Daoy (cell line): ENCODE measurements at regions not wholly inside any gene's neighbourhood (a gene's known extent, or its start where the extent isn't known, plus 50 kb on each side); places are given as distances from the start of the nearest gene placed in this dataset.
A peak's percentile ranks its signal among the peaks of the same experiment; 100 is the strongest.
"Not testable (repeated sequence)": the region's sequence is repeated elsewhere in the genome, so short reads cannot be mapped to it uniquely, and the experiment has no call there.

Experiments used
- DNase-seq: peaks from one replicate; pipeline ENCODE4 v3.0.0-alpha.2; 2015; ENCODE audit warnings: low read depth

DNA sequence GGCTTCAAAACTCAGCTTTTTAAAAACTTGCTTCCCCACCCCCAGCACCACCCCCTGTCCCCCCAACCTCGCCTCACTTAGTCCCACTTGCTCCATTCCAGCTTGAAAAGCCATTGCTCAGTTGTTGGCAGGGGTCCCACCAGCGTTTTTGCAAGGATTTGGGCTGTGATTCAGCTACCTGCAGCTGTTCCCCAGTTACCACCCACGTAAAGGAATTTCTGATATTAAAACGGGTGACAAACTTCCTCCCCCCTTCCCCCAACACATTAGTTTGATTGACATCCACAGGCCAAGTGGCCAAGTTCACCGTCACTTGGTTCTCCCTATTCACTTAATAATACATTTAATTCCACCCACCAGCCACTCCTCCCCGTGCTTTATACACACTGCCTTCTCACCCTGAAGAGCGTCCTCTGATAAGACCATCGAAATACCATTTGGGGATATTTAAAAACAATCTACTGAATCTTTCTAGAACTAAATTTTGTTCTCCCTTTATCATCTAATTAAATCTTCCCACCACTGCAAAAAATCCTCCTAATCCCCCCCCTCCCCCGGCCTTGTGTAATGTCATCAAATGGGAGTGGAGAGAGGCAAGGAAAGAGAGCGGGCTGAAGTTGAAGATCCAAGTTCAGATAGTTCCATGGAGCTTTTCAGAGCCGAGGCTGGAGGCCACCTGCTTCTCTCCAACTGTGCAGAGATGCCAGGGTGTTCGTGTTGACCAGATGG is 55.1 kb downstream of the SOX9 start:
- DNase-seq = peak; percentile 42

DNA sequence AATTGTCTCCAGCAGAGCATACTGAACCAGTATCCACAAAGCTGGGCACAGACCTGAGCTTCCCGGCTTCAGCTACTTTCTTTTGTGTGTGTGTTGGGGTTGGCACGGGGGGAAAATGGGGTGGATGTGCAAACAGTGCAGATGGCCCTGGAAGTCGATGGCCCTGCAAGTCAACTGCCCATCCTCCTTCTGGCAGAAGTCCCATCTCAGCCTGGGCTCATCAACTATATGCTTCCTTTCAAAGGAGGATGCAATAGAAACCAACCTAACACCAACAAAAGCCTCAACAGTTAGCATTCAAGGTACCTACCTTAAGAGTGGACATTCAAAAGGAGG is 55.7 kb downstream of the SOX9 start:
- no peak for DNase-seq

DNA sequence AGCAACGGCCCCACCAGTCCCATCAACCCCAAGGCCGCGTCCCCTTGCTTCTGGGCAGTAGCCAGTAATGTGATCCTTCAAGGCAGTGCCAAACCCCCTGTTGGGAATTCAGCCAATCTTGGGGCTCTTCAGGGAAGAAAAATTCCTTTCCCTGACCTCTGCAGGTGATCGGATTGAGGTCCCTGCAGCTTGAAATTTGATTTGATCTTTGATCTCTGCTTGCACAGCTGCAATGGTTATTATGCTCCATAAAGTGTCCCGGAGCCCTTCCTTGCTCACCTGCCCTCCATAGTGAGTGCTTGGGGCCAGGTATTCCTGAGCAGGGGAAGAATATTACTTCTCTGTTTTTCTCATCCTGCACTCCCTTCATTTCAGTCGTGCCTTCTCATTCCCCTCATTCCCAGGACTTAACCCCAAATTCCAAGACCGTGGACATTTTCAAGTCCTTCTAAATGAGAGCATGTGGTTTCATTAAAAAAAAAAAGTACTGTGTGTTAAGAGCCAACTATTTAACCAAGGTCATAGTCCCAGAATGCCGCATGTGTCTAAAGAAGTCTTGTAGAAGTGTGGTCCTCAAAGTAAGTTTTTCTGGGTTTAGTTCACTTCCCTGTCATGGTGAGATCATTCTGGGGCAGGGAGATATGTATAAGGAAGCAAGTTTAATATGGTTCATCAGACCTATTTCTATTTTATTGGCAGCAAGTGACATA is 56.3 kb downstream of the SOX9 start:
- no peak for DNase-seq

DNA sequence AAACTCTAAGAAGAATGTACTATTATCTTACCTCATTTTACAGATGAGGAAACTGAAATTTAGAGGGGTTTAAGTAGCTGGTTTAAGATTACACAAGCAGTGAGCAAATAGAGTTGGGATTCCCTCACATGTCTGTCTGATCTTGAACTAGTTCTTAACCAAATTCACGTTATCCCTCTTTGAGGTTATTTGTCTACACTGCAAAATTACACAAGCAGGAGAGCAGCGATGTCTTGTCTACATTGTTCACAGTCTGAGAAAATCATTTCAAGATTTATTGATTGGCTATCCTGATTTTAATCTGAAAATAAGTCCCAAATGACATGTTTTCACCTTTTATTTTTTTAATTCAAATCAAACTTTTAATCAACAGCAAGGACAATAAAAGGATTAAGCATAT is 56.9 kb downstream of the SOX9 start:
- no peak for DNase-seq

DNA sequence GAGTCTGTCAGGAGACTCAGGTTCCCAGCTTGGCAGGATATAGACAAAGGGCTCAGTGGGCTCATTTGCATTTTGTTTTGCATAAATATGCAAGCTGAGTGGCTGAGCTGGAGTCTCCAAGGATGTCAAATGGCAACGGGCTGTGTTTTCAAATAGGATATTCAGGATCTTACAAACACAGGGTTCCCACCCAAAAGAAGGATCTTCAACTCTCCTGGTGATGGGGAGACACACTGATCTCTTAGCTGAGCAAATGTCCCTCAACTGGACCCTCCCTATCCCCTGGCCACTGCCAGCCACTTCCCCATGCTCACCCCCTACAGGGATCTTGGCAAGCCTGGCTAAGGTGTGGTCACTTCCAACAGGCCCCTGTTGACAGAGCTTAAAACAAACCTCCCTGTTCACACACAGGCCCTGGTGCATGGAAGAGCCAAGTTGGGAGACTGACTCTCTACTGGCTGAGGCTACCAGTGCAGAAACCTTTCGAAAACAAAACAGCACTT is 61.6 kb downstream of the SOX9 start:
- no peak for DNase-seq

DNA sequence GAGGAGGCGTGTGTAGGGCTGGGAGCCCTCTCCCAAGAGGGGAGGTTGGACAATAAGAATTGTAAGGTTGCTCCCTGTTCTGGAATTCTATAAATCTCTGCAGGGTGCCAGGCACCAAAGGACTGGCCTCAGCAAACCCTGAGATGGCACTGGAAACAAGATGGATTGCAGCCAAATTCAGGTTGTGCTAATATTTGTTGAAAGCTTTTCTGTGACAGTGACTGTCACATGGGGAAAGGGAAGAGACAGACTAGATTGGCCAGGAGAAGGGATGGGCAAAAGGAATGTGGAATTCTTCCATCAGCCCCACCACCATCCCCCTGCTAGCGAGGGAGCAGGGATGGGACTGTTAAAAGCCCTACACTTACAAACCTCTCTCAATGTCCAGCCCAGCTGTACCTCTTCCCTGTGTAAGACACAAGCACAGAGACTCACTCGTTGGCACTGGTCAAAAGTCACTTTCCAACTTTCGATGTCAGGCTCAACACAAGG is 62.4 kb downstream of the SOX9 start:
- DNase-seq = no peak

DNA sequence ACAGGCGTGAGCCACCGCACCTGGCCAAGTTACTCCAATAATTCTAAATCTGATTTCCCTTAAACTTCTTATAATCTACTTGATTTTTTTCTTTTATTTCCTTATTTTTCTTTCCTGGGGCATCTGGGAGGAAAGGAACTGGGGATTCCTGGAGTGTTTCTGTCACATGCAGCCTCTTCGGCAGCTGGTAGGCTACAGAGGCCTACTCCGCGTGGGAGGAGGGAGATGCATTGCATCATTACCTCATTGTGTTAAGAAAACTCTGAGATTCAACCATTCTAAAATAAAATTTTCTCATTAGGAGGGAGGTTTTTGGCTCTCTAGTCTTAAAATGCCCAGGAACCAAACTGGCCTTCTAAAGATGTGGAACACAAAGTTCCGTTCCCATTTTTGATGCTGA is 64.0 kb downstream of the SOX9 start:
- no peak for DNase-seq

DNA sequence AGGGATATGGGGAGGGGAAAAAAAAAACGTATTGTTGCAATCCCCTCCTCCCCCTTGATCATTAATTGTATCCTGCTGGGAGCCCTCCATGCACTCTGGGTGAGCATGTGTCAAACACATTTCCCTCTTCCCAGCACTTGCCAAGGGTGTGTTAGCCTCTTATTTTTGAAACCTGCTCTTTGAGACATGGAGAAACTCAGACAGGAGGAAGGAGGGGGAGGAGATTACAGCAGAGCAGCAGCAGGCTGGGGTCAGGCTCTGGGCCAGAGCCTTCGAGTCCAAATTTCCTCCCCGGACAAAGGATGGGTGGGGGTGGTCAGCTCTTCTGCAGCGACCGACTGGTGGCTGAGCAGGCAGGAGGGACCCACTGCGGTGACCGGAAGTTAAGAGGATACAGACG is 64.7 kb downstream of the SOX9 start:
- no peak for DNase-seq

DNA sequence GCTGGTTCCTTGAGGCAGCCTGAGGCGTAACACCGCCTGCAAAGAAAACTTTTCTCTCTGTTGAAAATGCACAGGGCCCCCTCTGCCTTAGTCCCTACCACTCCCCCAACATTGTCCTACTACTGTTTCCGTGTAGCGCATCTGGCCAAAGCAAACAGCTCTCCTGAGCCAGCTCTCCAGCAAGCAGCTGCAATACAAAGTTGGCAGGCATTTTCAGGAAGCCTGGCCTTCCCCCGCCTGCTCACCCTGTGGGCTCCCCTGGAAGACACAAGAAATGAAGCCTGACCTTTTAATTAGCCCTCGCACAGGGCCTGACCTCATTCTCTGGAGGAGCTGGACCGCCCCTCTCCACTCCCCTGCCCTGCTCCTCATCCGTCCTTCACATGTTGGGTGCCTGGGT is 66.7 kb downstream of the SOX9 start:
- DNase-seq = no peak

DNA sequence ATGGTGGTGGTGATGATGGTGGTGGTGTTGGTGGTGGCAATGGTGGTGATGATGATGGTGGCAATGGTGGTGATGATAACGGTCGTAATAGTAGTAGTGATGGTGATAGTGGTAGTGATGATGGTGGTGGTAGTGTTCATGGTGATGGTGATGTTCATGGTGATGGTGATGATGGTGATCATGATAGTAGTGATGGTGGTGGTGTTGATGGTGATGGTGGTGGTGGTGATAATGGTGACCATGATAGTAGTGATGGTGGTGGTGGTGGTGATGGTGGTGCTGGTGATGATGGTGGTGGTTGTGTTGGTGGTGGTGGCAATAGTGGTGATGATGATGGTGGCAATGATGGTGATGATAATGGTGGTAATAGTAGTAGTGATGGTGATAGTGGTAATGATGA is 68.0 kb downstream of the SOX9 start:
- no peak for DNase-seq

DNA sequence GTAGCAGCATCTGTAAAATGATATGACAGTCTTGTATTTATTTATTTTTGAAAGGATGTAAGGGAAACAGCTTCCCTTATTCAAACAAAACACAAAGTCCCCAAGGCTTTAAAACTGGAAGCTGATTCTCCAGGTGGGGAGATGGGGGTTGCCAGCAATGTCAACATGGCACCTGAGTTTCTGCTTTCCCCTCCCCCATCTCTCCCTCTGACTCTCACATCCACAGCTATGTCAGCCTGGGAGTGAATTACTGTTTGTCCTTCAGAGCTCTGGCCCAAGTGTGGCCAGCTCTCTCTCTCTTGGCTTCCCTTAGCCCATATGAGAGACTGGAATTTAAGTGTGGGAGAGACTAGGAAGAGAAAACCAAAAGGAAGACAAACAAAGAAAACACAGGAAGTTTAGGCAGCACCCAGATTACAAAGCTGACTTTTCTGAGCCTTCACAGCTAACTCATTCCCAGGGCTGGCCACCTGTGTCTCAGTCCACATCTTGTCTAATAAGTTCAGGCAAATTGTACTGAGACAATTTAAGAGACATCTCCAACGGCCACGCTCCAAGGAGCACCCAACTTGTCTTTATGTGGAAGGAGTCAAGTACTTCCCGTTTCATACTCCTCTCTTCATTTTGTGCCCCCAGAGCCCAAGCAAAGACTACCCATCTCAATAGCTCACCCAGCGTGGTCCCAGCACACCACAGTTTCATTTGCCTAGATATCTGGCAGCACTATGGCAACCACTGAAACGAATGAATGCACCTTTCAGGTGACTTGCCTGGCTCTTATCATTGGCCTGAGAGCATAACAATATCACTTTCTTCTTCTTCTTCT is 69.2 kb downstream of the SOX9 start:
- no peak for DNase-seq

DNA sequence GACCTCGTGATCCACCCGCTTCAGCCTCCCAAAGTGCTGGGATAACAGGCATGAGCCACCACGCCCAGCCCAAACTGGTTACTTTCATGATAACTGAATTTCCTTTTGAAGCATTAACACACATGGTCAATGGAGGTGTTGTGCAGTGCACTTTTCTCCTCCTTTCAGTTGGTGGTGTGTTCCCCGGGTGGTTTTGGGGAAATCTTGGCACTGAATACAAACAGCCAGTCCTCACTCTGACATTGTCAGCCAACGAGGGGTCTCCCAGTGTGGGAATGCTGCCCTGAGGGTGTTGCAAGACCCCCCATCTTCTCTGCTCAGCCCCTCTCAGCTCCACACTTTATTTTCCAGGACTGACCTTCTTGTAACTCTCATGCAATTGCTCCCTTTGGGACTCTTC is 70.5 kb downstream of the SOX9 start:
- no peak for DNase-seq

DNA sequence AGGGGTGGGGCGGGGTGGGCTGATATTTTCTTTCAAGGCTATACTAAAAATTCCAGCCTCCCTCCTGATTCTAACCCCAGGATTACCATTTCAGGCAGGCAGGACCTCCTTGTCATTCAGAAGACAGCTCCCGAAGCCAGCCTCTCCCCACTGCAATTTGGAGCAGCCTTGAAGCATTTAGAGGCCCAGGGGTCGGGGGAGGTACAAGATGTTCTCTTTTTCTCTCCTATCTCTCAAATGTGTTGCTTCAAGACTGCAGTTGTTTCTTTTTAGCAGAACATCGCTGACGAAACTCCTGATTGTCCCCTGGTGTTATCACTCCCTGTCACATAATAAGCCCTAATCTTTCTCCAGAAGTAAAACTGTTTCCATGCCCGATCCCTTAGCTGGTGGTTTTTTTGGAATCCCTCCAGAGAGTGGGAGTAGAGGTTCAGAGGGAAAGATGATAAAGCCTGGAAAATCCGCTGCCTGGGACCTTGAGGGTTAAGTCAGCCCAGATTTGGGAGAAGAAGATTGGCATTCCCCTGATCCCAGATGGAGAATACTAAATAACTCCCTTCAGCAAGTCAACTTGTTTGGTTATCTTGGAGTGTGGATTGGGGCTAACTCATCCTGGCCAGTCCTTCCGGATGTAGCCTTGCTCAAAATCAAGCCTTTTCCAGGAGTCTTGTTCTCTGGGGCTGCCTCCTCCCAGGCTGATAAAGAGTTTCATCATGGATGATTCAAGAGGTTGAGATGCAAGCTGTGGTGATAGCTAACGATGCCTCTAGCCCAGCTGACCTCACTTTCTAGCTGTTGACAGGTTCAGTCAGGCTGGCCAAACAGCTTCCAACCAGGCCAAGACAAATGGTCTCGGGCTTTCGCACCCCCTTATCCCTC is 71.3 kb downstream of the SOX9 start:
- peak; percentile 69 for DNase-seq

DNA sequence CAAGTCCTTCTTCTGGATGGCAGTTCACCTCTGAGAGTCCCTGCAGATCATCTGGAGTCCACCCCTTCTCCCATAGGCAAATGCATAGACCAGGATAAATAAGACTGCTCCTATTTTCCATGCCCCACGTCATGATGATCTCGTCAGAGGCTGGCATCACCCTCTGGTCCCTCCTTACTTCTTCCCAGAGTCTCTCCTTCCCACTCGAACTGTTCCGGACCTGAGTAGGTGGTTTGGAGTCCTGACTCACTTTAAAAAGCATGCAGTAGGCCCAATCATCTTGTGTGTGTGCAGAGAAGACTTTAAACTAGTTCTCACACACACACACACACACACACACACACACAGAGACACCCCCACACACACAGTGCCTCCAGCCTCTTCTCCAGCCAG is 72.0 kb downstream of the SOX9 start:
- DNase-seq = peak; percentile 34

DNA sequence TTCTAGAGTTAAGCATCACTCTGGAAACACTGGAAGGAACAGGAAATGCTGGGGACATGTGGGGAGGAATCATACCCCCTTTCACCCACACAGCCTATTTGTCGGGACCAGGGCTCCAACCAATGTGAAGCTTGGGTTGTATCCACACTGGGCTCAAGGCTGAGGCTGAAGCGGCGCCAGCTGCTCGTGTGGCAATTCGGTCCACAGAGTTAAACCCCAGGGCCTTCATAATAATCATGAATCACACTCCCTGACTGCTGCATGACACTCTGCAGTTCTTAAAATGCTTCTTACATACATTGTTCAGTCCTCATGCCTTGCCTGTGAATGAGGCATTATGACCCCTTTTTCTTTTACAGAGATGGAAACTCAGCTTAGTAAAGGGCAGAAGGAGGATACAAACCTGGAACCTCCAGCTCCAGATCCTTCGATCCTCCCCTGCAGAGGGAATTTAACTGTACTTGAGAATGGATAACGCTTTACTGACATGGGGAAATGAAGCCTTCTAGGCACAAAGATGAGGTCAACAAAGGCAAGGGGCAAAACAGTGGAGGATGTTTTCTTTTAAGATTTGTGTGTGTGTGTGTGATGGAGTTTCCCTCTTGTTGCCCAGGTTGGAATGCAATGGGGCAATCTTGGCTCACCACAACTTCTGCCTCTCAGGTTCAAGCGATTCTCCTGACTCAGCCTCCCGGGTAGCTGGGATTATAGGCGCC is 72.7 kb downstream of the SOX9 start:
- DNase-seq = peak; percentile 21

DNA sequence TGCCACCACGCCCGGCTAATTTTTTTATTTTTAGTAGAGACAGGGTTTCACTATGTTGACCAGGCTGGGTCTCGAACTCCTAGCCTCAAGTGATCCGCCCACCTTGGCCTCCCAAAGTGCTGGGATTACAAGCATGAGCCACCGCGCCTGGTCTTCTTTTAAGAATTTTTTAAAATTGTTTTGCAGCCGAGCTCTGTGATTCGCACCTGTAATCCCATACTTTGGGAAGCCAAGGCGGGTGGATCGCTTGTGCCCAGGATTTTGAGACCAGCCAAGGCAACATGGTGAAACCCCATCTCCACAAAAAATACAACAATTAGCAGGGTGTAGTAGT is 73.3 kb downstream of the SOX9 start:
- DNase-seq = not testable (repeated sequence)

DNA sequence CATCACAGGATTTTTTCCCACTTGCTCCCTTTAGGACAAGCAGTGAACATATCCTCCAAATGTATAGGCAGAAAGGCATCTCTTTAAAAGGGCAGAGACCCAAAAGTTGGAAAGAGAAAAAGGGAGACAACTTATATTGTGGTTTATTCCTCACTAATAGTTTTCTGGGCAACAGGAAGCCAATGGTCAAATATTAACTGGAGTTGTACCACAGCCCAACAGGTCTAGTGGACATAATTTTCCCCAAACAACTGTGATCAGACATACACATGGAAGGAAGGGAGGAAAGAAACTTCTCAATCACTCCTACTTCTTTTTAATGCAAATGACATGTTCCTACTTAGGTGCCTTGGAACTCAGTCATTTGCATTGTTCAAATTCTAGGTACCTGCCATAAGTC is 78.4 kb downstream of the SOX9 start:
- no peak for DNase-seq

DNA sequence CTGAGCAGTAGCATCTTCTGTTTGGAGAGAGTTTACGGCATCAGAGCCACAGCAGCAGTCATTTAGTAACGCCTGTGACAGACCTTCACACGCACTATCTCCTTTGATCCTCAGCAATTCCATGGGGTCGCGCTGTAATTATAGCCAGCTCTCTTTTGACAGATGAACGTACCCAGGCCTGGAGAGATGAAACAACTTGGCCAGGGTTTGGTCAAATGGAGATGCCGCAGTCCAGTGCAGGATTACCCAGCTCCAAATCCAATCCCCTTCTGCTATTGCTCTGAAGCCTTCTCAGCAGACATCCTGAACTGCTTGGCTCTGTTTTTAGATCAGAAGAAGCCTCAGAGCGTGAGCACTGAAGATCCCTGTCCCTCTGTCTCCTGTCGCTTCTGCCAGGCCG is 83.9 kb downstream of the SOX9 start:
- DNase-seq = no peak

DNA sequence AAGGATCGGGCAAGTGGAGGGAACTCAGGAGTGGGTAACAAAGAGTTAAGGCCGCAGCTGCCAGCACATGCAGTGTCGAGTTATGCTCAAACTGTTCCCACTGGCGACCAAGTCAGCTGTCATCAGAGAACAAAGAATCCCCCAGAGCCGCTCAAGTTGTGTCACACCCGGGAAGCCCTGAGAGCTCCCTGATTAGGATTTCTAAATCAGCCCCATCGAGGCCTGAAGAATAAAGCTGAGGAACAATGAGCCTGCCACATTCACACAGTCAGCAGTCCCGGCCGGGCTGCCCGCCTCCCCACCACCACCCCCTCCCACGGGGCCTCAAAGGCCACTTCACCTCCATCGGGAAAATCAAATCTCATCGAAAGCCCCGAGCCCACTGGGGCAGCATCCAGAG is 84.5 kb downstream of the SOX9 start:
- no peak for DNase-seq

DNA sequence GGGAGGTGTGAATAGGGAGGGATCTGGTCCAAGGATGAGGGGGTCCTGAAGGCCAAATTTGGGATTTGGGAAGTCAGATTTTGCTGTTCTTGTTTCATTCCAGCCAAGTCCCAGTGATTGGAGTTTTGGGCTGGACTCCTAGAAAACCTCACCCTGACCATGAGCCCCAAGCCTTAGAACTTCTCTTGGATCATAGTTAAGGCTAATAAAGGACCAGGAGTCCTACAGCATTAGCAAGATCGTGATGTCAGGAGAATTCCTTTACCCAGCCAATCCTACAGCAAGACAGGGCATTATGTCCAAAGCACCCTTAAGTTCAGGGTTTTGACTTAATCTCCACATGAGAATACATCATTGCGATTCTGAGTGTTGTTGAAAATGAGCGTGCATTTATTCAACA is 85.0 kb downstream of the SOX9 start:
- DNase-seq = no peak

DNA sequence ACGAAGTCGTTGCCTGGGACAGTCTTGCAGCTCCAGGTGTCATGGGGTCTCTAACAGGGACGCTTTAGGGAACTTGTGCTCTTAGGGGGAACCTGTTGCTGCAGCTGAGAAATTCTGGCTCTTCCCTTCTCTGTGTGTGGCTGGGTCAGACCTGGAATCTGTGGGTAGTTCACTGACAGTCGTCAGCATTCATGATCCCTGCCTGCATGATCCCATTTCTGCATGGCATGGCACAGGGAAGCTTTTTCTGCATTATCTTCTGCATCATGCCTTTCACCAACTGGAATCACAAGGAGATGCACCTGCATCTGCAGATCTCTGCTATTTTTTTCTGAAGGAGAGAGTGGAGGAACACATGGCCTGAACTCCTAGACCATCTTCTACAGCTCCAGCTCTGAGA is 85.6 kb downstream of the SOX9 start:
- DNase-seq = no peak
